ENCODE measurements at regions not wholly inside any gene's neighbourhood (a gene's known extent, or its start where the extent isn't known, plus 50 kb on each side); places are given as distances from the start of the nearest gene placed in this dataset.
"Not testable (repeated sequence)": the region's sequence is repeated elsewhere in the genome, so short reads cannot be mapped to it uniquely, and the experiment has no call there.

DNA sequence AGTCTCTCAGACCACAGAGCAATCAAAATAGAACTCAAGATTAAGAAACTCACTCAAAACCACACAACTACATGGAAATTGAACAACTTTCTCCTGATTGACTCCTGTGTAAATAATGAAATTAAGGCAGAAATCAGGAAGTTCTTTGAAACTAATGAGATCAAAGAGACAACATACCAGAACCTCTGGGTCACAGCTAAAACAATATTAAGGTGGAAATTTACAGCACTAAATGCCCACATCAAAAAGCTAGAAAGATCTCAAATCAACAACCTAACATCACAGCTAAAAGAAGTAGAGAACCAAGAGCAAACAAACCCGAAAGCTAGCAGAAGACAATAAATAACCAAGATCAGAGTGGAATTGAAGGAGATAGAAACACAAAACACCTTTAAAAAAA, 395.0 kb upstream of the RORB start:
- TF ChIP-seq CTCF (conservative IDR thresholded peaks at IDR 0.05; ENCODE audit: low read length); EZH2phosphoT487 (IDR thresholded peaks at IDR 0.05; ENCODE audit: borderline replicate concordance, low read depth, low read length): not testable (repeated sequence)

Data from OCI-LY7 (cell line).